Coronary artery (tissue), 2 donors: ENCODE measurements at regions not wholly inside any gene's neighbourhood (a gene's known extent, or its start where the extent isn't known, plus 50 kb on each side); places are given as distances from the start of the nearest gene placed in this dataset.

Experiments used
- DNase-seq: peaks from one replicate; pipeline ENCODE4 v3.0.0-alpha.2; 2017; ENCODE audit warnings: low spot score
- H3K27ac ChIP-seq, 2 donors: fragments of 200-600 bp; sonication (generic); one replicate each; pipeline ENCODE4 v1.5.1; 2016 to 2019
- H3K4me3 ChIP-seq: fragments of 200-600 bp; sonication (generic); 2 replicates; pipeline ENCODE4 v1.5.1; 2016; ENCODE audit warnings: mild to moderate bottlenecking, moderate library complexity
- TF ChIP-seq, protein P1 (sequence below): fragments of 200-600 bp; sonication (generic); IDR thresholded peaks from one replicate; pipeline ENCODE4 v1.5.1; 2019; ENCODE audit warnings: antibody characterized with exemption

DNA sequence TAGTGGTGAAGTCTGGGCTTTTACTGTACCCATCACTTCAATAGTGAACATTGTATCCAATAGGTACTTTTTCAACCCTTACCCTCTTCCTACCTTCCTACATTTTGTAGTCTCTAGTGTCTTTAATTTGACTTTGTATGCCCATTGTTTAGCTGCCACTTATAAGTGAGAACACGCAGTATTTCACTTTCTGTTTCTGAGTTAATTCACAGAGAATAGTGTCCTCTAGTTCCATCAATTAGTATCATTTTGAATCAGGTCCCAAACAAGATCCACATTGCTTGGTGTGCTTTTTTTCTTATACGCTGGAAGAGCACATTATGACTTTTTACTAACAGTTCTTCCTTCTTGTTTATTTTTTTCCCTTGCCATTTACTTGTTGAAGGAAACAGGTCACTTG lies 176.0 kb upstream of the WDFY3 start:
- no peak overlapping the region for H3K4me3 ChIP-seq
- no peak overlapping the region for H3K27ac ChIP-seq
- no peak for DNase-seq
- TF ChIP-seq, protein P1, sequence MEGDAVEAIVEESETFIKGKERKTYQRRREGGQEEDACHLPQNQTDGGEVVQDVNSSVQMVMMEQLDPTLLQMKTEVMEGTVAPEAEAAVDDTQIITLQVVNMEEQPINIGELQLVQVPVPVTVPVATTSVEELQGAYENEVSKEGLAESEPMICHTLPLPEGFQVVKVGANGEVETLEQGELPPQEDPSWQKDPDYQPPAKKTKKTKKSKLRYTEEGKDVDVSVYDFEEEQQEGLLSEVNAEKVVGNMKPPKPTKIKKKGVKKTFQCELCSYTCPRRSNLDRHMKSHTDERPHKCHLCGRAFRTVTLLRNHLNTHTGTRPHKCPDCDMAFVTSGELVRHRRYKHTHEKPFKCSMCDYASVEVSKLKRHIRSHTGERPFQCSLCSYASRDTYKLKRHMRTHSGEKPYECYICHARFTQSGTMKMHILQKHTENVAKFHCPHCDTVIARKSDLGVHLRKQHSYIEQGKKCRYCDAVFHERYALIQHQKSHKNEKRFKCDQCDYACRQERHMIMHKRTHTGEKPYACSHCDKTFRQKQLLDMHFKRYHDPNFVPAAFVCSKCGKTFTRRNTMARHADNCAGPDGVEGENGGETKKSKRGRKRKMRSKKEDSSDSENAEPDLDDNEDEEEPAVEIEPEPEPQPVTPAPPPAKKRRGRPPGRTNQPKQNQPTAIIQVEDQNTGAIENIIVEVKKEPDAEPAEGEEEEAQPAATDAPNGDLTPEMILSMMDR: no peak

DNA sequence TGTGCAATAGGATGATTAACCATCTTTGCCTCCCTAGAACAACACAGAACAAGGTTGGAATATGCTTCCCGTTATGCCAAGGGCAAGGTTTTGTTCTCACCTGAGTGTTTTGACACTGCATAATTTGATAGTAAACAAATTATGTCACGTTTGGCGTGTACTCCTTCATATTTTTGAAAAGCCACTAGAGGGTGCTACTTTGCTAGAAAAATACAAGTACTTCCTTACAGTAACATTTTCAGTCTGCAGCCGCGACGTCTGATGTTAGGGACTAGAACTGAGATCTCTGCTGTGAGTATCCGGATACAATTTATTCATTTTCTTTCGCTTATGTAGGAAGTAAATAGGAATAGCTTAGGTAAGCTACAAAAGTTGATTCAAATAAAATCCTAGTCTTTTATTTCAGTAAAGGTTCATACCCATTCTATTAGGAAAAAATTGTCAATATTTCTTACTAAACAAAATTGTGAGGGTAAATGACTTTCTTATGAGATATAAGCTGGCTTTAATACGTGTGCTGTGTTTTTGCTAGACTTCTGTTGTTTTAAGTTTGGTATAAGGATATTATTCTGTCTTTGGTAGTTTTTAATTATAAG lies 181.1 kb upstream of the WDFY3 start:
- H3K4me3 ChIP-seq: no peak overlapping the region
- TF ChIP-seq, protein P1: peak; percentile 53
- no peak overlapping the region for H3K27ac ChIP-seq
- DNase-seq: no peak

- TF ChIP-seq, protein P1: no peak
- Histone ChIP-seq H3K27ac (no peak overlapping the region), H3K4me3 (no peak overlapping the region)
- no peak for DNase-seq
Measured at GRCh38 chr4:85149676-85150075, 183.2 kb upstream of the WDFY3 start.

DNA sequence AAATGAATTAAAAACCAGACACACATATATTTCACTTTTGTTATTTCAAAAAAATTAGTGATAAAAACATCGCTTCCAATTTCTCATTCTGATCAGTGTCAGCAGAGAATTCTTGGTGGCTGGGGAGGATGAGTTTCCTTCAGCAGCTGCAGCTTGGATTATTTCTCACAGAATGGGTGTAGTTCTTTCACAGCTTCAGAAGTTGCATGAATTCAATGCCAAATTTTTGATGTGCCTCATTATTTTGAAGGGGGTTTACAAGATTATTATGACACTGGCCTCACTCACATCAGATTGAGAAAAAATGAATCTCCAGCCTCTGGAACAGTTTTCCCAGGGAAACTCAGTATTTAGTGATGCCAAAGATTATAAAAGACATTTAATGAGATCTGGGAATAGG lies 184.9 kb upstream of the WDFY3 start:
- no peak overlapping the region for H3K27ac ChIP-seq
- TF ChIP-seq, protein P1: no peak
- DNase-seq: no peak
- no peak overlapping the region for H3K4me3 ChIP-seq

GRCh38 chr4:85151786-85152185 lies 185.3 kb upstream of the WDFY3 start:
- TF ChIP-seq, protein P1: no peak
- Histone ChIP-seq H3K27ac (no peak overlapping the region), H3K4me3 (no peak overlapping the region)
- DNase-seq: no peak

- H3K4me3 ChIP-seq: no peak overlapping the region
- no peak for DNase-seq
- H3K27ac ChIP-seq: no peak overlapping the region
- TF ChIP-seq, protein P1: no peak
Measured at GRCh38 chr4:85152480-85152879, 186.0 kb upstream of the WDFY3 start.

- TF ChIP-seq, protein P1: no peak
- H3K27ac ChIP-seq: no peak overlapping the region
- no peak for DNase-seq
- H3K4me3 ChIP-seq: no peak overlapping the region
Measured at GRCh38 chr4:85153221-85153620, 186.7 kb upstream of the WDFY3 start.
